ENCODE measurements at regions not wholly inside any gene's neighbourhood (a gene's known extent, or its start where the extent isn't known, plus 50 kb on each side); places are given as distances from the start of the nearest gene placed in this dataset.

- TF ChIP-seq POLR2AphosphoS5 (IDR thresholded peaks at IDR 0.05; ENCODE audit: low read depth) (no peak), CREB1 (CRISPR knock-in tag; IDR thresholded peaks at IDR 0.05; ENCODE audit: low read depth) (no peak), EZH2phosphoT487 (IDR thresholded peaks at IDR 0.05; ENCODE audit: unreplicated experiment) (no peak)
- TF ChIP-seq, protein P1, sequence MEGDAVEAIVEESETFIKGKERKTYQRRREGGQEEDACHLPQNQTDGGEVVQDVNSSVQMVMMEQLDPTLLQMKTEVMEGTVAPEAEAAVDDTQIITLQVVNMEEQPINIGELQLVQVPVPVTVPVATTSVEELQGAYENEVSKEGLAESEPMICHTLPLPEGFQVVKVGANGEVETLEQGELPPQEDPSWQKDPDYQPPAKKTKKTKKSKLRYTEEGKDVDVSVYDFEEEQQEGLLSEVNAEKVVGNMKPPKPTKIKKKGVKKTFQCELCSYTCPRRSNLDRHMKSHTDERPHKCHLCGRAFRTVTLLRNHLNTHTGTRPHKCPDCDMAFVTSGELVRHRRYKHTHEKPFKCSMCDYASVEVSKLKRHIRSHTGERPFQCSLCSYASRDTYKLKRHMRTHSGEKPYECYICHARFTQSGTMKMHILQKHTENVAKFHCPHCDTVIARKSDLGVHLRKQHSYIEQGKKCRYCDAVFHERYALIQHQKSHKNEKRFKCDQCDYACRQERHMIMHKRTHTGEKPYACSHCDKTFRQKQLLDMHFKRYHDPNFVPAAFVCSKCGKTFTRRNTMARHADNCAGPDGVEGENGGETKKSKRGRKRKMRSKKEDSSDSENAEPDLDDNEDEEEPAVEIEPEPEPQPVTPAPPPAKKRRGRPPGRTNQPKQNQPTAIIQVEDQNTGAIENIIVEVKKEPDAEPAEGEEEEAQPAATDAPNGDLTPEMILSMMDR (conservative IDR thresholded peaks at IDR 0.05; ENCODE audit: low read depth in 2 of 2): no peak
- TF ChIP-seq, protein P2, sequence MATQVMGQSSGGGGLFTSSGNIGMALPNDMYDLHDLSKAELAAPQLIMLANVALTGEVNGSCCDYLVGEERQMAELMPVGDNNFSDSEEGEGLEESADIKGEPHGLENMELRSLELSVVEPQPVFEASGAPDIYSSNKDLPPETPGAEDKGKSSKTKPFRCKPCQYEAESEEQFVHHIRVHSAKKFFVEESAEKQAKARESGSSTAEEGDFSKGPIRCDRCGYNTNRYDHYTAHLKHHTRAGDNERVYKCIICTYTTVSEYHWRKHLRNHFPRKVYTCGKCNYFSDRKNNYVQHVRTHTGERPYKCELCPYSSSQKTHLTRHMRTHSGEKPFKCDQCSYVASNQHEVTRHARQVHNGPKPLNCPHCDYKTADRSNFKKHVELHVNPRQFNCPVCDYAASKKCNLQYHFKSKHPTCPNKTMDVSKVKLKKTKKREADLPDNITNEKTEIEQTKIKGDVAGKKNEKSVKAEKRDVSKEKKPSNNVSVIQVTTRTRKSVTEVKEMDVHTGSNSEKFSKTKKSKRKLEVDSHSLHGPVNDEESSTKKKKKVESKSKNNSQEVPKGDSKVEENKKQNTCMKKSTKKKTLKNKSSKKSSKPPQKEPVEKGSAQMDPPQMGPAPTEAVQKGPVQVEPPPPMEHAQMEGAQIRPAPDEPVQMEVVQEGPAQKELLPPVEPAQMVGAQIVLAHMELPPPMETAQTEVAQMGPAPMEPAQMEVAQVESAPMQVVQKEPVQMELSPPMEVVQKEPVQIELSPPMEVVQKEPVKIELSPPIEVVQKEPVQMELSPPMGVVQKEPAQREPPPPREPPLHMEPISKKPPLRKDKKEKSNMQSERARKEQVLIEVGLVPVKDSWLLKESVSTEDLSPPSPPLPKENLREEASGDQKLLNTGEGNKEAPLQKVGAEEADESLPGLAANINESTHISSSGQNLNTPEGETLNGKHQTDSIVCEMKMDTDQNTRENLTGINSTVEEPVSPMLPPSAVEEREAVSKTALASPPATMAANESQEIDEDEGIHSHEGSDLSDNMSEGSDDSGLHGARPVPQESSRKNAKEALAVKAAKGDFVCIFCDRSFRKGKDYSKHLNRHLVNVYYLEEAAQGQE (IDR thresholded peaks at IDR 0.05; ENCODE audit: unreplicated experiment): no peak
Observed at GRCh38 chr4:53697016-53697685, 105.9 kb upstream of the LNX1 start.

All from GM23338 (cell line).